ENCODE measurements at regions not wholly inside any gene's neighbourhood (a gene's known extent, or its start where the extent isn't known, plus 50 kb on each side); places are given as distances from the start of the nearest gene placed in this dataset.

DNA sequence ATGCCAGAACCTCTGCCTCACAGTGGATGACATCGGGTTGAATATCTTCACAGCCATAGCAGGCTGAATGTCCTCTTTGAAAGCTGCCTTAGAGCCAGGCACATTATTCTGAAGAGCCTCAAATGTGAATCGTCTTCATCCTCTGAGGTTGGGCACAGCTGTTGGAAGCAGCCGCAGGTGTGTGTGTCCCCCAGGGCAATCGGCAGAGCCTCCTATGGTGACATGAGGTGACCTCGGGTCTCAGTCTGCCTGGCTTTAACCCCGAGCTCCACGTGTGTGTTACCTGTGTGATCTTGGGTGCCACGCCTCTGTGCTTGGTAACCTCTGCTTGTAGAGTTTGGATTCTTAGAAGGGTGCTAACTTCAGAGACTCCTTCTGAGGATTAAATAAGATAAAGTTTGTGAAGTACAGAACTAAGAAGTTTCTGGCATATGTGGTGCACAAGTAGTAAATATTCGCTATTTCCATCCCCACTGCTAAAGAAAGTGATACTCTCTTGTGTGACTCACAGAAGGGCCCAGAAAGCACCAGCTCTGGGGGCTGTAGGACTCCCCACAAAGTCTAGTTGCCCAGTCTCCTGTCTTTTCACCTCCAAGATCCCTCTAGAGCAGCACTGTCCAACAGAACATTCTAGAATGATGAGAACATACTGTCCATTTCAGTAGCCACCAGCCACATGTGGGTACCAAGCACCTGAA is 500.9 kb downstream of the NPHP4 start:
- TF ChIP-seq, protein P1, sequence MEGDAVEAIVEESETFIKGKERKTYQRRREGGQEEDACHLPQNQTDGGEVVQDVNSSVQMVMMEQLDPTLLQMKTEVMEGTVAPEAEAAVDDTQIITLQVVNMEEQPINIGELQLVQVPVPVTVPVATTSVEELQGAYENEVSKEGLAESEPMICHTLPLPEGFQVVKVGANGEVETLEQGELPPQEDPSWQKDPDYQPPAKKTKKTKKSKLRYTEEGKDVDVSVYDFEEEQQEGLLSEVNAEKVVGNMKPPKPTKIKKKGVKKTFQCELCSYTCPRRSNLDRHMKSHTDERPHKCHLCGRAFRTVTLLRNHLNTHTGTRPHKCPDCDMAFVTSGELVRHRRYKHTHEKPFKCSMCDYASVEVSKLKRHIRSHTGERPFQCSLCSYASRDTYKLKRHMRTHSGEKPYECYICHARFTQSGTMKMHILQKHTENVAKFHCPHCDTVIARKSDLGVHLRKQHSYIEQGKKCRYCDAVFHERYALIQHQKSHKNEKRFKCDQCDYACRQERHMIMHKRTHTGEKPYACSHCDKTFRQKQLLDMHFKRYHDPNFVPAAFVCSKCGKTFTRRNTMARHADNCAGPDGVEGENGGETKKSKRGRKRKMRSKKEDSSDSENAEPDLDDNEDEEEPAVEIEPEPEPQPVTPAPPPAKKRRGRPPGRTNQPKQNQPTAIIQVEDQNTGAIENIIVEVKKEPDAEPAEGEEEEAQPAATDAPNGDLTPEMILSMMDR (IDR thresholded peaks at IDR 0.05) = no peak
- TF ChIP-seq EZH2 (IDR thresholded peaks at IDR 0.05) = no peak

Measured in neural progenitor cell (in vitro differentiated cells).